GM12865 (cell line): ENCODE measurements at regions not wholly inside any gene's neighbourhood (a gene's known extent, or its start where the extent isn't known, plus 50 kb on each side); places are given as distances from the start of the nearest gene placed in this dataset.

Experiments used
- DNase-seq: peaks from one replicate; pipeline ENCODE4 v3.0.0; 2010; ENCODE audit warnings: low read depth
- H3K4me3 ChIP-seq: 2 replicates; pipeline ENCODE4 v1.5.1; 2011; ENCODE audit warnings: mild to moderate bottlenecking, low read depth, low read length, control low read depth
- TF ChIP-seq, protein P1 (sequence below): IDR thresholded peaks from 2 replicates; pipeline ENCODE4 v1.5.1; 2011; ENCODE audit warnings: low read length, control low read depth, low read depth, inconsistent platforms; ENCODE audit not compliant: insufficient read depth; ENCODE audit errors: missing control alignments

DNA sequence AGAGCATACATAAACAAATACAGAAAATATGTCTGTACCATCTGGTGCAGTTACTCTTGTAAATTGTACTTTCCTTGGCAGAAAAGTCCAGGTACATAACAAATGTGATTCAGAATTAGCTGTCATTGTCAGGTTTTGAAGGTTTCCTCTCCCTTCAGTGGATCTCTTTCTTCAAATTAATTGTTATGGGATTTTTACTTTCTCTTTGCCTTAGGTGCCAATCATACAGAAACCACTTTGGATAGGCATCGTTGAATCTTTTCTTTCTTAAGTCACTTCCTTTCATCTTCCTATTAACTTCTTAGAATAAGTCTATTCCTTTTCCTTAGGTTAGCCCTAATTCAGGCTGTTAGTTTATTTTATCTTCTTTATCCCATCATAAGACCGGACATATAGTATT is 1992.1 kb upstream of the IGFBP7 start:
- TF ChIP-seq, protein P1, sequence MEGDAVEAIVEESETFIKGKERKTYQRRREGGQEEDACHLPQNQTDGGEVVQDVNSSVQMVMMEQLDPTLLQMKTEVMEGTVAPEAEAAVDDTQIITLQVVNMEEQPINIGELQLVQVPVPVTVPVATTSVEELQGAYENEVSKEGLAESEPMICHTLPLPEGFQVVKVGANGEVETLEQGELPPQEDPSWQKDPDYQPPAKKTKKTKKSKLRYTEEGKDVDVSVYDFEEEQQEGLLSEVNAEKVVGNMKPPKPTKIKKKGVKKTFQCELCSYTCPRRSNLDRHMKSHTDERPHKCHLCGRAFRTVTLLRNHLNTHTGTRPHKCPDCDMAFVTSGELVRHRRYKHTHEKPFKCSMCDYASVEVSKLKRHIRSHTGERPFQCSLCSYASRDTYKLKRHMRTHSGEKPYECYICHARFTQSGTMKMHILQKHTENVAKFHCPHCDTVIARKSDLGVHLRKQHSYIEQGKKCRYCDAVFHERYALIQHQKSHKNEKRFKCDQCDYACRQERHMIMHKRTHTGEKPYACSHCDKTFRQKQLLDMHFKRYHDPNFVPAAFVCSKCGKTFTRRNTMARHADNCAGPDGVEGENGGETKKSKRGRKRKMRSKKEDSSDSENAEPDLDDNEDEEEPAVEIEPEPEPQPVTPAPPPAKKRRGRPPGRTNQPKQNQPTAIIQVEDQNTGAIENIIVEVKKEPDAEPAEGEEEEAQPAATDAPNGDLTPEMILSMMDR, result no peak

DNA sequence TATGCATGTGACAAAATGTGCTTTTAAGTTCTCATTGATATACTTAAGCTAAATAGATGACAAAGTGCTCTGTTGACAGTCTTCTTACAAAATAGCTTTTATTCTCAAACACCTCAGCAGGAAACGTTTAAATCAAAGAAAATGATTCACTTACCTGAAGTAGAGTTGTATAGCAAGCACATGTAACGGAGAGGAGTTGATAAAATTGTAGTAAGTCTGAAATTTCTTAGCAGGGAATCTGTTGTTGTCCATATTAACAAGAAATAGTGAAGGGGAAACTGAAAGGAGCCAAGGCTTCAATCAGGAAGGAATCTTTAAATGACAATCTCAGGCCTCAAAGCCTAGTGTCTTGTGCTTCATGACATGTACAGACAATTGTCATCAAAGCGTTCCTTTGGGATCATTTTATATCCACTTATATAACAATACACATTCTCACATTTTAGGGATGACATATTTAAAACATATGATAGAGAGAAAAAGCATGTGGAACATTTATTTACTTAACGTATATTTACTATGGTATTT is 2010.2 kb upstream of the IGFBP7 start:
- no peak overlapping the region for H3K4me3 ChIP-seq
- no peak for DNase-seq
- TF ChIP-seq, protein P1, result no peak

More for the DNA sequence above, 1992.1 kb upstream of the IGFBP7 start:
- DNase-seq, result no peak
- no peak overlapping the region for H3K4me3 ChIP-seq

DNA sequence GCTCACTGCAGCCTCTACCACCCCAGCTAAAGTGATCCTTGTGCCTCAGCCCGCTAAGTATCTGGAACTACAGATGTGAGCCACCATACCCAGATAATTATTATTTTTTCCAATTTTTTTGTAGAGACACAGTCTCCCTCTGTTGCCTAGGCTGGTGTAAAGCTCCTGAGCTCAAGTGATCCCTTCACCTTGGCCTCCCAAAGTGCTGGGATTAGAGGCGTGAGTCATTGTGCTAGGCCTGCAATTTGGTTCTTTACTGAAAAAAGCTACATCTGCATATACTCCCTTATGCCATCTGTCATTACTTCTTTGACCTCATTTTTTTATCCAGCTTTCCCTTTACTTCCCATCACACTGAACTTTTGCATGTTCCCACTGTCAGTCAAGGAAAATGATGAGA is 2012.4 kb upstream of the IGFBP7 start:
- H3K4me3 ChIP-seq, result no peak overlapping the region
- TF ChIP-seq, protein P1, result no peak
- no peak for DNase-seq

DNA sequence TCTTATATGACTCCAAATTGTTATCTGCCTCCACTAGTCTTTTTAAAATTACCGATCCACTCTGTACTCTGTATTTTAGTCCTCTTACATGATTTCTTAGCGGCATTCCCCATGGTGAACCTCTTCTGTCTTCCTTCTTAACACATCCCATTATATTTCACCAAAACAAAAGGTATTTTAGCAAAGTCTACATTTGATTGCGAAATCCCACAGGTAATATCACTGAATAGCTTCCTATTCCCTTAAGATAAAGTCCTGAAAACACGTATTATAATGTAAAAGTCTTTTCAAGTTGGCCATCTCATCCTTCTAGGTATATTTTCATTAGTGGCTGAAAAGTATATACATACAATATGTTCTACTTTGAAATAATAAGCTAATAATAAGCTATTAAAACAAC is 2016.0 kb upstream of the IGFBP7 start:
- H3K4me3 ChIP-seq, result no peak overlapping the region
- DNase-seq, result no peak
- TF ChIP-seq, protein P1, result no peak

DNA sequence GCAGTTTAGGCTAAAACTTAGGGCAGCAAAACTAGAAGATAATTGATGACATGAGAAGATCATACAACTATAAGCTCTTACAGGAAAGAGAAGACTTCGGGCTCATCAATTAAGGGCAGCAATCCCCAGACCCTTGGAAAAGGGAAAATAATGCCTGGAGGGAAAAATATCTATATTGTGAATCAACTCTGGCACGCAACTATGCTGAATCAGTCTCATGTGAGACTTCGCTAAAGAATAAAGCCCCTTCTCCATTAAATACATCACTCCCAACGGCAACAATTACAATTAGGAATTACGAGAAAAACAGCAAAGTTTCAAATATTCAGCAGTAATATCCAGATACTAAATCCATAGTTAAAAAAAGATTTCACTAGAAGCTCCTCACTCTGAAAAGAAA is 2016.8 kb upstream of the IGFBP7 start:
- no peak overlapping the region for H3K4me3 ChIP-seq
- DNase-seq, result no peak
- TF ChIP-seq, protein P1, result no peak

DNA sequence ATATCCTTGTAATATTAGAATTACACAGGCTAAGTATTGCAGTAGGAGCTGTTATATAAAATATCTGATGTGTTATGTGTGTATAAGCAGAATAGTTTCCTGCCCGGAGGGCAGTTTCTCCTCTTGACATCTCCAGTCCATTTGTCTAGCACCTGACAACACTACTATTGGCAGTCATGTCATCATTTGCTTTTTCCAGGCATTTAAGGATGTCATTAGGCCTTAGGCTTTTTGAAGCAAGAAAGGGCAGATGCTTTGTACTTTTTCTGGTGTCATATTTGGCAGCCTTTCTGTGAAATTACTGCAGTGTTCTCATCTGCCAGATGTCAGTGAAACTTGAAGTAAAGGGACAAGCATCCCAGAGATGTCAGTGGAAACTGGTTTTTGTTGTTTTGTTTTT is 2017.6 kb upstream of the IGFBP7 start:
- no peak for DNase-seq
- TF ChIP-seq, protein P1, result no peak
- H3K4me3 ChIP-seq, result no peak overlapping the region

DNA sequence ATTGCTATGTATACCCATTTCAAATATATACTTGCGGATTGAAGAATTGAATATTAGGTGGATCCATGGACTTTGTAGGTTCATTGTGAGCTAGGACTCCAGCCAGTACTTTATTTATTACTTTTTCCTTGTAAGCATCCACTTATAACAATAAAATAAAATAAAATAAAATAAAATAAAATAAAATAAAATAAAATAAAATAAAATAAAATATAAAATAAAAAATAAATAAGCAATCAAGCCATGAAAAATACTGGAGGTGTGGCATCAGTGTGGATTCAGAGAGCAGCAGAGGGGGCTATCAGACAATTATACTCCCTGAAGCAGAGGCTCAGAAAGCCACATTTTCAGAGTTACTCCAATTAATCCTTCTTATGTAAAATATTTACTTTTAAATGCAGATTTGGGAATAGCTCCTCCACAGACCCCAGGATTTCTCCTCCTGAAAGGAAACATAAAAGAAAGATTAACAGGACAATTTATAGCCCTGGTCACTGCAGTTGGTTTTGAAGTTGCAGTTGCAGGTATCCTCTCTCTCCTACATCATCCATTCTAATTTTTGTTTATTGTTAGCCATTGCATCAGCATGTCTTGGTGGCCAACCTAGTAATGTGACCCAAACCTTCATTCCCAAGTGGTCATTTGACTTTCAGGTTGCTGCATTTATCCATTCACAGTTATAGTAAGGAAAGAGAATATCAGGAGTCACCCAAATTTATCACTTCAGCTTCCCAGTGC is 2025.2 kb upstream of the IGFBP7 start:
- no peak for DNase-seq
- no peak overlapping the region for H3K4me3 ChIP-seq
- TF ChIP-seq, protein P1, result no peak
